ENCODE measurements at regions not wholly inside any gene's neighbourhood (a gene's known extent, or its start where the extent isn't known, plus 50 kb on each side); places are given as distances from the start of the nearest gene placed in this dataset.

- DNase-seq (ENCODE audit: extremely low read depth in 1 of 2, low read depth in 1 of 2) = no peak
Observed at GRCh38 chr17:77894126-77894956, 64.2 kb upstream of the TNRC6C start.

DNA sequence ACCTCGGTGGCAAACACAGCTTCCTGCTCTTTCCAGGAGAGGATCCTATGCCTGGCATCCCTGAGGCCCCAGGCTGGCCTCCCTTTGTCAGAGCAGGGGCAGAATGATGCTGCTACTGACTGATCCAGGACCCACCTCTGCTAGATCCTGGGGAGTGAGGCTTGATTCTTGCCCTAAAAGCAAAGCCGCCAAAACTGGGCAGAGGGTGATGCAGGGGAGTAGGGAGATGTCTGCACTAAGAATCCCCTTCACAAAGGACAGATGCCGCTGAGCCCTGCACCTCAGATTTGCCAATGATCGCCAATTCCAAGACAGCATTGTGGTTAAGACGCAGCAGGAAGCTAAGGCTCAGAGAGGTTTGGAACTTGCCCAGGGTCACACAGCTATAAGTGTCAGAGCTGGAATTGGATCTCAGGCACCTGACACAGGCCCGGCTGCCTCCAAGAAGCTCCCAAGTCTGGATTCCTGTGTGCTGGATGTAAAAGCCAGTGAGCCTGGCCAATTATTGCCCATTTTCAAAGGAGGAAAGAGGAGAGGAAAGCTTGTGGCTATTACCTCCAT, 60.7 kb upstream of the TNRC6C start:
- DNase-seq (ENCODE audit: extremely low read depth in 1 of 2, low read depth in 1 of 2) = no peak

DNA sequence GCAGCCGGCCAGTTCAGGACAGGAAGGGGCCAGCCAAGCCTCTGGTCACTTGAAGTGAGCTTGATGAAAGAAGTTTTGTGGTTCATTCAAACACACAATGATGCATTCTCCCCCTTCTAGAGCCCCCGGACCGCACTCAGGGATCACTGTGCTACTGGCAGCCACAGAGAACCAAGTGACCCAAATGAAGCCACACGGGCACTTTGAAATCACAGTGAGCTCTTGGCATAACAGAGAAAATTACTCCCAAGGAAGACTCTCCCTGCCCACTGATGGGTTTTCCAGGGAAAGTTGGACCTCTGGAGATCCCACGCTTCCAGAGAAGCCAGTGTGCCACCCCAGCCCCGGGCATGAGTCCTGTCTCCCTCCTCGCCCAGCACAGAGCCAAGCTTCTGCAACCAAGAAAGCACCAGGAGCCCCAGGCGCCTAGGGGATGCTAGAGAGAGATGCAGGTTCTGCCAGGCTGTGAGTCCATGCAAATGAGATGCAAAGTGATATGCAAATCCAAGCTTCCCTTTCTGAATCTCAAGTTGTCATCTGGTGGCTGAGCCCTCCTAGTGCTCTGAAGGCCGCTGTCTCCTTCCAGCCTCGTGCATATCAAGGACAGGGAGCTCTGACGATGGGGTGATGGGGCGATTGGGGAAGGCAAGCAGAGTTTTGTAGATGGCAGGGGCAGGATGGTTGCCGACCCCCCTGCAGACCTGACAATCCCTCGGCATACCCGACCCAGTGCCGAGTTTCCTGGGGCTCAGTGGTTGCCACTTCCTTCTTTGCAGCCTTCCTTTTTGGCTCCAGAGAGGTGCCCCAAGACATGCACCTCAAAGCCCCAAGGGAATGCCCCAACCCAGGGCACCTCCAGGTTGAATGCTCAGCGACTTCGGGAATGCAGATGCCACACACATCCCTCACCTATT, 59.7 kb upstream of the TNRC6C start:
- DNase-seq (ENCODE audit: extremely low read depth in 1 of 2, low read depth in 1 of 2) = no peak

GRCh38 chr17:77899498-77899897, 59.0 kb upstream of the TNRC6C start:
- no peak for DNase-seq (ENCODE audit: extremely low read depth in 1 of 2, low read depth in 1 of 2)

DNA sequence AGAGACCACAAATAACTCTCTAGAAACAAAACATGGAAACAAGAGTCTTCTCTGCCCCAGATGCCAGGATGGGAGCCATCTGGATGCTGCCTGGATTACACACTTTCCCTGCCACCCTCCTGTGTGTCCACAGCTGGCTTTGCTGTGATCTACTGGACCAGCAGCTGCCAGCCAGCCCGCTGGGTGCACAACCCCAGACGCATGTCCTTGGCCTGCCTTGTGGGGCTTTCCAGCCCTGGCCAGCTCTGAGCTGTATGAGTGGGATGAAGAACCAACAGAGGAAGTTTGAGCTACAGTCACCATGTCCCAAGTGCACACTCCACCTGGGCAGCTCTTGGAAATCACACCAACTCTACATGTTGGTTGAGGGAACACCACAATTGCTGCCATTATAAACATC, 57.0 kb upstream of the TNRC6C start:
- DNase-seq (ENCODE audit: extremely low read depth in 1 of 2, low read depth in 1 of 2) = no peak

DNA sequence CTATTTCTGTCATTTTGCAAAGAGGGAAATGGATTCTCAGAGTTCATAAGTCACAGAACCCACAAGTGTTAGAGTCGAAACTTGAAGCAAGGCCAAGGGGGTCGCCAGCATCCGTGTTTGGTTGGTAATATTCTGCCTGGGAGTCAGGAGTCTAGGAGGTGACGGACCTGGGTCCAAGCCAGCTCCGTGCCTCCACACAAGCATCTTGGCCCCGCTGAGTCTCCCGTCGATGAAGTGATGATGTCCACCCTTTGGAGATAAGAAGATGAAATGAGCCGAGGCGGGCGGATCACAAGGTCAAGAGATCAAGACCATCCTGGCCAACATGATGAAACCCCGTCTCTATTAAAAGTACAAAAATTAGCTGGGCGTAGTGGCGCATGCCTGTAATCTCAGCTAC, 53.2 kb upstream of the TNRC6C start:
- no peak for DNase-seq (ENCODE audit: extremely low read depth in 1 of 2, low read depth in 1 of 2)

GRCh38 chr17:77905766-77906165, 52.7 kb upstream of the TNRC6C start:
- no peak for DNase-seq (ENCODE audit: extremely low read depth in 1 of 2, low read depth in 1 of 2)

GRCh38 chr17:77906377-77906871, 52.1 kb upstream of the TNRC6C start:
- no peak for DNase-seq (ENCODE audit: extremely low read depth in 1 of 2, low read depth in 1 of 2)

- DNase-seq (ENCODE audit: extremely low read depth in 1 of 2, low read depth in 1 of 2) = no peak
Observed at GRCh38 chr17:77907497-77908461, 50.7 kb upstream of the TNRC6C start.

DNA sequence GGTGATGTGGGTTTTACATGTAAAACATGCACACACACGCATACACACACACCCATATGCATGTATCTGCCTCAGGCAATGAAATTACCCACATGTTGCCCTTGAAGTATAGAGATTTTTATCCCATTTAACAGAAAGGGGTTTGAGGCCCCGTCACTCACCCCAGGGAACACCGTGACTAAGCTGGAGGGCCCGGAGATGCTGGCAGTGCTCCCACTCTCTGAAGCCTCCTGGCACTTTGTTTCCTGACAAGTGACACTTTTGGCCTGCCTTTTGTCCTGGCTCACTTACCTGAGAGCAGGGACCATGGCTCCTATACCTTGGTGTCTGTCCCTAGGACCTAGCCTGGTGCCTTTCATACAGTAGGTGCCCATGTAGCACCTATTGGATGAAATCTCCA, 50.0 kb upstream of the TNRC6C start:
- no peak for DNase-seq (ENCODE audit: extremely low read depth in 1 of 2, low read depth in 1 of 2)
